GM18511 (cell line): ENCODE measurements at regions not wholly inside any gene's neighbourhood (a gene's known extent, or its start where the extent isn't known, plus 50 kb on each side); places are given as distances from the start of the nearest gene placed in this dataset.

Source experiments
- ATAC-seq: cut with Tn5 transposase; IDR thresholded peaks from one replicate; pipeline ENCODE4 v1.9.1; 2021; ENCODE audit warnings: mild to moderate bottlenecking, moderate library complexity; ENCODE audit not compliant: unreplicated experiment

GRCh38 chr5:108650997-108651396 is 96.7 kb upstream of the FER start:
- ATAC-seq, result no peak

- no peak for ATAC-seq
Measured at GRCh38 chr5:108649646-108650045, 98.1 kb upstream of the FER start.

- ATAC-seq, result no peak
Measured at GRCh38 chr5:108649106-108649505, 98.6 kb upstream of the FER start.

- peak; percentile 99 for ATAC-seq
Measured at GRCh38 chr5:108642170-108642906, 105.4 kb upstream of the FER start.

- ATAC-seq, result no peak
Measured at GRCh38 chr5:108641596-108641995, 106.1 kb upstream of the FER start.

- no peak for ATAC-seq
Measured at GRCh38 chr5:108639366-108639765, 108.3 kb upstream of the FER start.

- ATAC-seq, result no peak
Measured at GRCh38 chr5:108638021-108638420, 109.7 kb upstream of the FER start.

GRCh38 chr5:108637134-108637533 is 110.6 kb upstream of the FER start:
- no peak for ATAC-seq

- no peak for ATAC-seq
Measured at GRCh38 chr5:108636135-108636853, 111.4 kb upstream of the FER start.

GRCh38 chr5:108634617-108635288 is 112.9 kb upstream of the FER start:
- ATAC-seq, result peak; percentile 72

- ATAC-seq, result no peak
Measured at GRCh38 chr5:108634010-108634616, 113.6 kb upstream of the FER start.

- ATAC-seq, result no peak
Measured at GRCh38 chr5:108629779-108630528, 117.7 kb upstream of the FER start.

GRCh38 chr5:108625654-108626053 is 122.0 kb upstream of the FER start:
- ATAC-seq, result no peak

GRCh38 chr5:108623826-108624225 is 123.9 kb upstream of the FER start:
- ATAC-seq, result no peak

GRCh38 chr5:108620516-108620915 is 127.2 kb upstream of the FER start:
- no peak for ATAC-seq

GRCh38 chr5:108619815-108620214 is 127.9 kb upstream of the FER start:
- ATAC-seq, result no peak

- ATAC-seq, result no peak
Measured at GRCh38 chr5:108617467-108618435, 129.9 kb upstream of the FER start.

- ATAC-seq, result no peak
Measured at GRCh38 chr5:108615216-108615615, 132.5 kb upstream of the FER start.

GRCh38 chr5:108607421-108607820 is 140.3 kb upstream of the FER start:
- no peak for ATAC-seq

- ATAC-seq, result no peak
Measured at GRCh38 chr5:108606185-108606584, 141.5 kb upstream of the FER start.
